ENCODE measurements at regions not wholly inside any gene's neighbourhood (a gene's known extent, or its start where the extent isn't known, plus 50 kb on each side); places are given as distances from the start of the nearest gene placed in this dataset.

DNA sequence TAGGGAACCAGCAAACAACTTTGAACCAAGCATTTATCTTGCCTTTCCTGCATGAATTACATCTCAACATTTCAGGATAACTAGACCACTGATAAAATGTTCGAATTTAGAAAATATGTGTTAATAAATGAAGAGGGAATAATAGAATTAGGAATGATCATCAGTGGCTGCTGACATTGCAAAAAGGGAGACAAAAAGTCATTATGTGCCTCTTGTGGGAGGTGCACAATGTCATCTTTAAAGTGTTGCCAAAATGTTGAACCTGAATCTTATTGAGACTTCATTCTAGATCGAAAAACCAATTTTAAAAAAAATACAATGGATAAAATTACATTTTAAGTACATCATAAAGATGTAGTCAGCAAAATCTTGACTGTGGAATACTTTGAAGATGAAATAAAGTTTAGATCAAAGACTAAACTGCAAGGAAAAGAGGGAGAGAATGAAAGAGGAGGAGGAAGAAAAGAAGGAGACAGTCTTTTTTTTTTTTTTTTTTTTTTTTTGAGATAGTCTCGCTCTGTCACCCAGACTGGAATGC lies 299.3 kb downstream of the FBXW7 start:
- no peak for DNase-seq (ENCODE audit: low spot score)
- TF ChIP-seq POLR2A (IDR thresholded peaks at IDR 0.05), result no peak
- Histone ChIP-seq H3K4me3 (no peak overlapping the region), H3K27me3 (replicated peaks; ENCODE audit: insufficient read depth) (no peaks in the 10 kb centered on the region), H3K27ac (no peak overlapping the region), H3K36me3 (no peaks in the 10 kb centered on the region), H3K9me3 (no peaks in the 10 kb centered on the region), H3K4me1 (replicated peaks) (no peaks in the 10 kb centered on the region)
- WGBS, result 61% methylated on average over 3 of the region's 3 CpGs
- intact Hi-C loops (cut with DNase I), result no loop called here

GRCh38 chr4:152235718-152236117 lies 300.2 kb downstream of the FBXW7 start:
- intact Hi-C loops (cut with DNase I), result no loop called here
- no peak overlapping the region for H3K27ac ChIP-seq
- TF ChIP-seq CTCF (IDR thresholded peaks at IDR 0.05), result no peak
- no peak for TF ChIP-seq POLR2AphosphoS5 (IDR thresholded peaks at IDR 0.05)
- TF ChIP-seq POLR2A (IDR thresholded peaks at IDR 0.05), result no peak
- DNase-seq (ENCODE audit: low spot score), result no peak
- no peaks in the 10 kb centered on the region for H3K27me3 ChIP-seq (replicated peaks; ENCODE audit: insufficient read depth)
- H3K36me3 ChIP-seq, result no peaks in the 10 kb centered on the region
- no peaks in the 10 kb centered on the region for H3K9me3 ChIP-seq
- H3K4me3 ChIP-seq, result no peak overlapping the region
- 95% methylated on average over 3 of the region's 3 CpGs for WGBS
- no peaks in the 10 kb centered on the region for H3K4me1 ChIP-seq (replicated peaks)

- no peaks in the 10 kb centered on the region for H3K36me3 ChIP-seq
- WGBS, result 98% methylated on average over 3 of the region's 3 CpGs
- intact Hi-C loops (cut with DNase I), result no loop called here
- DNase-seq (ENCODE audit: low spot score), result no peak
- H3K27ac ChIP-seq, result no peak overlapping the region
- TF ChIP-seq POLR2AphosphoS5 (IDR thresholded peaks at IDR 0.05), result no peak
- H3K4me1 ChIP-seq (replicated peaks), result no peaks in the 10 kb centered on the region
- H3K9me3 ChIP-seq, result no peaks in the 10 kb centered on the region
- no peak overlapping the region for H3K4me3 ChIP-seq
- H3K27me3 ChIP-seq (replicated peaks; ENCODE audit: insufficient read depth), result no peaks in the 10 kb centered on the region
These were observed 301.3 kb downstream of the FBXW7 start for GRCh38 chr4:152234571-152234970.

GRCh38 chr4:152232271-152232670 lies 303.6 kb downstream of the FBXW7 start:
- no peak for TF ChIP-seq CTCF (IDR thresholded peaks at IDR 0.05)
- TF ChIP-seq POLR2AphosphoS5 (IDR thresholded peaks at IDR 0.05), result no peak
- no peak overlapping the region for H3K27ac ChIP-seq
- H3K36me3 ChIP-seq, result no peaks in the 10 kb centered on the region
- no peak for DNase-seq (ENCODE audit: low spot score)
- H3K4me1 ChIP-seq (replicated peaks), result no peaks in the 10 kb centered on the region
- 81% methylated on average over 2 of the region's 2 CpGs for WGBS
- no peaks in the 10 kb centered on the region for H3K9me3 ChIP-seq
- H3K4me3 ChIP-seq, result no peak overlapping the region
- no peaks in the 10 kb centered on the region for H3K27me3 ChIP-seq (replicated peaks; ENCODE audit: insufficient read depth)
- intact Hi-C loops (cut with DNase I), result no loop called here

DNA sequence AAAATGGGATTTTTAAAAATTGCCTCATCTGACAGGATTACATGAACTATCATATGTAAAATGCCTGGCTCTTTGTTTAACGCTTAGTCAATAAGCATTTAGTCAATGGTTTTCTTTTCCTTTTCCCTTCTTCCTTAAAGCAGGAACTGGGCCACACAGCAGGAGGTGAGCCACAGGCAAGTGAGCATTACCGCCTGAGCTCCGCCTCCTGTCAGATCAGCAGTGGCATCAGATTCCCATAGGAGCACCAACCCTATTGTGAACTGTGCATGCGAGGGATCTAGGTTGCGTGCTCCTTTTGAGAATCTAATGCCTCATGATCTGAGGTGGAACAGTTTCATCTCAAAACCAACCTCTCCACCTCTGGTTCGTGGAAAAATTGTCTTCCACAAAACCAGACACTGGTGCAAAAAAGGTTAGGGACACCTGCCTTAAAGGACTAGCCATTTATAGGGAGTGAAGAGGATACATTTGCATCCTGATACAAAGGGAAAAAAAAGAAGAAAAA lies 306.1 kb downstream of the FBXW7 start:
- intact Hi-C loops (cut with DNase I), result no loop called here
- no peaks in the 10 kb centered on the region for H3K4me1 ChIP-seq (replicated peaks)
- WGBS, result 89% methylated on average over 6 of the region's 6 CpGs

More for the DNA sequence above, 306.1 kb downstream of the FBXW7 start:
- no peak overlapping the region for H3K4me3 ChIP-seq
- no peaks in the 10 kb centered on the region for H3K27me3 ChIP-seq (replicated peaks; ENCODE audit: insufficient read depth)
- H3K36me3 ChIP-seq, result no peaks in the 10 kb centered on the region
- DNase-seq (ENCODE audit: low spot score), result no peak
- no peak overlapping the region for H3K27ac ChIP-seq
- TF ChIP-seq POLR2AphosphoS5 (IDR thresholded peaks at IDR 0.05), result no peak
- no peak for TF ChIP-seq CTCF (IDR thresholded peaks at IDR 0.05)
- no peak for TF ChIP-seq POLR2A (IDR thresholded peaks at IDR 0.05)
- H3K9me3 ChIP-seq, result no peaks in the 10 kb centered on the region
